DND-41 (cell line): ENCODE measurements at regions not wholly inside any gene's neighbourhood (a gene's known extent, or its start where the extent isn't known, plus 50 kb on each side); places are given as distances from the start of the nearest gene placed in this dataset.
"Not testable (repeated sequence)": the region's sequence is repeated elsewhere in the genome, so short reads cannot be mapped to it uniquely, and the experiment has no call there.

Source experiments
- ATAC-seq: fragments of 200-7000 bp; cut with Tn5 transposase; 3 replicates; pipeline ENCODE4 v1.9.1; 2021; ENCODE audit warnings: low read depth; ENCODE audit not compliant: insufficient read depth
- DNase-seq: peaks from one replicate; pipeline ENCODE4 v3.0.0-alpha.2; 2020
- H2AFZ ChIP-seq: 2 replicates; pipeline ENCODE4 v1.6.0; 2012; ENCODE audit warnings: low read depth, low read length
- H3K27ac ChIP-seq: 2 replicates; pipeline ENCODE4 v1.5.1; 2012; ENCODE audit warnings: low read length, inconsistent platforms
- H3K27me3 ChIP-seq: fragments of 200-600 bp; sonication (generic); 2 replicates; pipeline ENCODE4 v1.6.0; 2012; ENCODE audit warnings: low read length, mild to moderate bottlenecking, inconsistent platforms; ENCODE audit not compliant: insufficient read depth, poor library complexity
- H3K36me3 ChIP-seq: 2 replicates; pipeline ENCODE4 v1.5.1; 2012; ENCODE audit warnings: low read length, inconsistent platforms; ENCODE audit not compliant: insufficient read depth
- H3K4me1 ChIP-seq: 2 replicates; pipeline ENCODE4 v1.5.1; 2012; ENCODE audit warnings: mild to moderate bottlenecking, low read length; ENCODE audit not compliant: insufficient read depth
- H3K4me2 ChIP-seq: 2 replicates; pipeline ENCODE4 v1.6.0; 2012; ENCODE audit warnings: mild to moderate bottlenecking, moderate library complexity, low read length, inconsistent platforms; ENCODE audit not compliant: insufficient read depth
- H3K4me3 ChIP-seq, 2 experiments: fragments of 200-600 bp in 1 of 2; shearing (Covaris generic) in 1 of 2; 2 replicates each; pipeline ENCODE4 v1.5.1; 2012 to 2016; ENCODE audit warnings: inconsistent platforms in 2 of 2, low read length in 2 of 2, mild to moderate bottlenecking in 2 of 2, low read depth in 1 of 2, moderate library complexity in 1 of 2
- H3K79me2 ChIP-seq: 2 replicates; pipeline ENCODE4 v1.6.0; 2012; ENCODE audit warnings: low read length, inconsistent platforms; ENCODE audit not compliant: insufficient read depth
- H3K9ac ChIP-seq: 2 replicates; pipeline ENCODE4 v1.6.0; 2012; ENCODE audit warnings: low read depth, mild to moderate bottlenecking, inconsistent platforms, low read length, moderate library complexity
- H3K9me3 ChIP-seq: 2 replicates; pipeline ENCODE4 v1.5.1; 2012; ENCODE audit warnings: low read length, moderate library complexity, mild to moderate bottlenecking, inconsistent platforms; ENCODE audit not compliant: insufficient read depth, severe bottlenecking
- H4K20me1 ChIP-seq: 2 replicates; pipeline ENCODE4 v1.6.0; 2012; ENCODE audit warnings: low read length; ENCODE audit not compliant: insufficient read depth
- CTCF ChIP-seq: IDR thresholded peaks from 2 replicates; pipeline ENCODE4 v1.5.1; 2012; ENCODE audit warnings: borderline replicate concordance, low read length, moderate library complexity, mild to moderate bottlenecking; ENCODE audit not compliant: poor library complexity, severe bottlenecking; ENCODE audit errors: extremely low read depth
- EZH2 ChIP-seq: IDR thresholded peaks from 3 replicates; pipeline ENCODE4 v1.6.1; 2012; ENCODE audit warnings: borderline replicate concordance, low read depth, mild to moderate bottlenecking, moderate library complexity, low read length, inconsistent platforms; ENCODE audit not compliant: severe bottlenecking

- no peak overlapping the region for H3K4me3 ChIP-seq
- no peaks in the 10 kb centered on the region for H4K20me1 ChIP-seq
- no peak for DNase-seq
- no peaks in the 10 kb centered on the region for H3K27me3 ChIP-seq
- H2AFZ ChIP-seq, result no peak overlapping the region
- H3K36me3 ChIP-seq, result no peaks in the 10 kb centered on the region
- H3K9ac ChIP-seq, result no peak overlapping the region
- TF ChIP-seq CTCF (no peak), EZH2 (no peak)
- H3K4me2 ChIP-seq, result no peak overlapping the region
- no peak for ATAC-seq
- H3K27ac ChIP-seq, result no peak overlapping the region
- no peaks in the 10 kb centered on the region for H3K79me2 ChIP-seq
- H3K9me3 ChIP-seq, result no peaks in the 10 kb centered on the region
- H3K4me1 ChIP-seq, result peaks cover 16% of the 10 kb centered on the region
Measured at GRCh38 chr3:177795859-177796258, 598.6 kb upstream of the TBL1XR1 start.

GRCh38 chr3:177800147-177800546 lies 602.9 kb upstream of the TBL1XR1 start:
- not testable (repeated sequence) for H3K4me3 ChIP-seq, H2AFZ ChIP-seq, H3K79me2 ChIP-seq, H4K20me1 ChIP-seq, H3K36me3 ChIP-seq, H3K9ac ChIP-seq, DNase-seq, H3K27ac ChIP-seq, H3K9me3 ChIP-seq, H3K27me3 ChIP-seq
- Histone ChIP-seq H3K4me1 (peaks cover 17% of the 10 kb centered on the region), H3K4me2 (peak overlapping the region; percentile 35; the same call in 1 of the 2 replicates)
- peak; percentile 54 for ATAC-seq

GRCh38 chr3:177800561-177800960 lies 603.3 kb upstream of the TBL1XR1 start:
- H3K9me3 ChIP-seq, result no peaks in the 10 kb centered on the region
- DNase-seq, result no peak
- no peaks in the 10 kb centered on the region for H3K27me3 ChIP-seq
- H3K36me3 ChIP-seq, result no peaks in the 10 kb centered on the region
- ATAC-seq, result peak; percentile 35; the same call in 1 of the 3 replicates
- peak overlapping the region; percentile 35; the same call in 1 of the 2 replicates for H3K4me2 ChIP-seq
- H4K20me1 ChIP-seq, result no peaks in the 10 kb centered on the region
- TF ChIP-seq CTCF, result no peak
- TF ChIP-seq EZH2, result no peak
- no peak overlapping the region for H2AFZ ChIP-seq
- no peaks in the 10 kb centered on the region for H3K79me2 ChIP-seq
- H3K4me3 ChIP-seq, result no peak overlapping the region
- peaks cover 17% of the 10 kb centered on the region for H3K4me1 ChIP-seq
- H3K27ac ChIP-seq, result peak overlapping the region; percentile 27; the same call in 1 of the 2 replicates
- H3K9ac ChIP-seq, result no peak overlapping the region

- Histone ChIP-seq H3K4me2 (no peak overlapping the region), H3K9ac (no peak overlapping the region), H3K9me3 (no peaks in the 10 kb centered on the region), H4K20me1 (no peaks in the 10 kb centered on the region), H2AFZ (no peak overlapping the region), H3K36me3 (no peaks in the 10 kb centered on the region), H3K27ac (no peak overlapping the region), H3K4me1 (peaks cover 17% of the 10 kb centered on the region), H3K4me3 (no peak overlapping the region), H3K79me2 (no peaks in the 10 kb centered on the region), H3K27me3 (no peaks in the 10 kb centered on the region)
- ATAC-seq, result no peak
- TF ChIP-seq CTCF, result no peak
- TF ChIP-seq EZH2, result no peak
- DNase-seq, result no peak
Measured at GRCh38 chr3:177802151-177802900, 605.0 kb upstream of the TBL1XR1 start.
